ENCODE measurements at regions not wholly inside any gene's neighbourhood (a gene's known extent, or its start where the extent isn't known, plus 50 kb on each side); places are given as distances from the start of the nearest gene placed in this dataset.

- DNase-seq (ENCODE audit: low spot score in 2 of 2) = no peak
- Mint-ChIP-seq H3K27ac (no peak overlapping the region), H3K4me3 (no peak overlapping the region), H3K36me3 (no peaks in the 10 kb centered on the region), H3K9me3 (no peaks in the 10 kb centered on the region), H3K4me1 (no peaks in the 10 kb centered on the region)
- ATAC-seq = no peak
Measured at GRCh38 chr12:39240587-39240986, 202.3 kb downstream of the KIF21A start.

GRCh38 chr12:39239490-39240486 is 203.1 kb downstream of the KIF21A start:
- Mint-ChIP-seq H3K9me3 (no peaks in the 10 kb centered on the region), H3K4me3 (no peak overlapping the region), H3K27ac (no peak overlapping the region), H3K4me1 (no peaks in the 10 kb centered on the region), H3K36me3 (no peaks in the 10 kb centered on the region)
- DNase-seq (ENCODE audit: low spot score in 2 of 2) (no peak), ATAC-seq (no peak)

GRCh38 chr12:39237004-39237403 is 205.9 kb downstream of the KIF21A start:
- Mint-ChIP-seq H3K36me3 (no peaks in the 10 kb centered on the region), H3K27ac (no peak overlapping the region), H3K4me1 (no peaks in the 10 kb centered on the region), H3K9me3 (no peaks in the 10 kb centered on the region), H3K4me3 (no peak overlapping the region)
- DNase-seq (ENCODE audit: low spot score in 2 of 2) = no peak
- no peak for ATAC-seq

- Mint-ChIP-seq H3K4me3 (no peak overlapping the region), H3K36me3 (no peaks in the 10 kb centered on the region), H3K9me3 (no peaks in the 10 kb centered on the region), H3K27ac (no peak overlapping the region), H3K4me1 (no peaks in the 10 kb centered on the region)
- peak; percentile 72 for ATAC-seq
- no peak for DNase-seq (ENCODE audit: low spot score in 2 of 2)
Measured at GRCh38 chr12:39235990-39236767, 206.7 kb downstream of the KIF21A start.

- Mint-ChIP-seq H3K9me3 (no peaks in the 10 kb centered on the region), H3K36me3 (no peaks in the 10 kb centered on the region), H3K4me3 (no peak overlapping the region), H3K4me1 (no peaks in the 10 kb centered on the region), H3K27ac (no peak overlapping the region)
- ATAC-seq (peak; percentile 53), DNase-seq (ENCODE audit: low spot score in 2 of 2) (no peak)
Measured at GRCh38 chr12:39230086-39230485, 212.8 kb downstream of the KIF21A start.

- peaks cover 12% of the 10 kb centered on the region for H3K9me3 Mint-ChIP-seq
- no peaks in the 10 kb centered on the region for H3K4me1 Mint-ChIP-seq
- DNase-seq (ENCODE audit: low spot score in 2 of 2) (no peak), ATAC-seq (no peak)
- no peaks in the 10 kb centered on the region for H3K36me3 Mint-ChIP-seq
- no peak overlapping the region for H3K27ac Mint-ChIP-seq
- H3K4me3 Mint-ChIP-seq = no peak overlapping the region
Measured at GRCh38 chr12:39227218-39227617, 215.7 kb downstream of the KIF21A start.

GRCh38 chr12:39224971-39225370 is 217.9 kb downstream of the KIF21A start:
- ATAC-seq (no peak), DNase-seq (ENCODE audit: low spot score in 2 of 2) (no peak)
- Mint-ChIP-seq H3K36me3 (no peaks in the 10 kb centered on the region), H3K4me1 (no peaks in the 10 kb centered on the region), H3K9me3 (peaks cover 12% of the 10 kb centered on the region), H3K27ac (no peak overlapping the region), H3K4me3 (no peak overlapping the region)

- H3K4me3 Mint-ChIP-seq = no peak overlapping the region
- no peaks in the 10 kb centered on the region for H3K36me3 Mint-ChIP-seq
- no peak overlapping the region for H3K27ac Mint-ChIP-seq
- H3K9me3 Mint-ChIP-seq = peaks cover 5% of the 10 kb centered on the region
- ATAC-seq (no peak), DNase-seq (ENCODE audit: low spot score in 2 of 2) (no peak)
- no peaks in the 10 kb centered on the region for H3K4me1 Mint-ChIP-seq
Measured at GRCh38 chr12:39205969-39206368, 237.0 kb downstream of the KIF21A start.

- ATAC-seq (no peak), DNase-seq (ENCODE audit: low spot score in 2 of 2) (no peak)
- Mint-ChIP-seq H3K4me3 (no peak overlapping the region), H3K4me1 (no peaks in the 10 kb centered on the region), H3K9me3 (peaks cover 4% of the 10 kb centered on the region), H3K27ac (no peak overlapping the region), H3K36me3 (no peaks in the 10 kb centered on the region)
Measured at GRCh38 chr12:39199351-39199750, 243.6 kb downstream of the KIF21A start.

GRCh38 chr12:39188689-39189088 is 254.2 kb downstream of the KIF21A start:
- no peaks in the 10 kb centered on the region for H3K9me3 Mint-ChIP-seq
- no peaks in the 10 kb centered on the region for H3K36me3 Mint-ChIP-seq
- DNase-seq (ENCODE audit: low spot score in 2 of 2) (no peak), ATAC-seq (no peak)
- no peak overlapping the region for H3K4me3 Mint-ChIP-seq
- H3K4me1 Mint-ChIP-seq = no peaks in the 10 kb centered on the region
- H3K27ac Mint-ChIP-seq = no peak overlapping the region

- Mint-ChIP-seq H3K4me1 (no peaks in the 10 kb centered on the region), H3K27ac (no peak overlapping the region), H3K36me3 (no peaks in the 10 kb centered on the region), H3K9me3 (no peaks in the 10 kb centered on the region), H3K4me3 (no peak overlapping the region)
- ATAC-seq = no peak
- DNase-seq (ENCODE audit: low spot score in 2 of 2) = no peak
Measured at GRCh38 chr12:39186744-39187143, 256.2 kb downstream of the KIF21A start.

- no peak overlapping the region for H3K4me3 Mint-ChIP-seq
- H3K36me3 Mint-ChIP-seq = no peaks in the 10 kb centered on the region
- H3K4me1 Mint-ChIP-seq = no peaks in the 10 kb centered on the region
- no peaks in the 10 kb centered on the region for H3K9me3 Mint-ChIP-seq
- DNase-seq (ENCODE audit: low spot score in 2 of 2) (no peak), ATAC-seq (no peak)
- H3K27ac Mint-ChIP-seq = no peak overlapping the region
Measured at GRCh38 chr12:39178837-39179236, 264.1 kb downstream of the KIF21A start.

- H3K4me1 Mint-ChIP-seq = no peaks in the 10 kb centered on the region
- ATAC-seq (no peak), DNase-seq (ENCODE audit: low spot score in 2 of 2) (no peak)
- H3K9me3 Mint-ChIP-seq = no peaks in the 10 kb centered on the region
- H3K36me3 Mint-ChIP-seq = no peaks in the 10 kb centered on the region
- H3K4me3 Mint-ChIP-seq = no peak overlapping the region
- no peak overlapping the region for H3K27ac Mint-ChIP-seq
Measured at GRCh38 chr12:39176356-39176755, 266.6 kb downstream of the KIF21A start.

GRCh38 chr12:39173726-39174125 is 268.3 kb upstream of the CPNE8 start:
- Mint-ChIP-seq H3K4me1 (no peaks in the 10 kb centered on the region), H3K36me3 (no peaks in the 10 kb centered on the region), H3K4me3 (no peak overlapping the region), H3K9me3 (no peaks in the 10 kb centered on the region), H3K27ac (no peak overlapping the region)
- DNase-seq (ENCODE audit: low spot score in 2 of 2) (no peak), ATAC-seq (peak; percentile 55)

- no peaks in the 10 kb centered on the region for H3K4me1 Mint-ChIP-seq
- H3K9me3 Mint-ChIP-seq = no peaks in the 10 kb centered on the region
- ATAC-seq = no peak
- H3K4me3 Mint-ChIP-seq = no peak overlapping the region
- no peaks in the 10 kb centered on the region for H3K36me3 Mint-ChIP-seq
- H3K27ac Mint-ChIP-seq = no peak overlapping the region
- DNase-seq (ENCODE audit: low spot score in 2 of 2) = no peak
Measured at GRCh38 chr12:39165338-39165737, 259.9 kb upstream of the CPNE8 start.

Measured in stimulated activated effector memory CD8-positive, alpha-beta T cell treated with anti-CD3 and anti-CD28 coated beads, Interleukin-12 subunit alpha, Interleukin-12 subunit beta, amount 100 ng/mL, for 72 hours (primary cell).